Large intestine (tissue), 3 donors: ENCODE measurements at regions not wholly inside any gene's neighbourhood (a gene's known extent, or its start where the extent isn't known, plus 50 kb on each side); places are given as distances from the start of the nearest gene placed in this dataset.

ENCODE experiments used
- DNase-seq, 2 donors: peaks; one replicate each; pipeline versions ENCODE4 v3.0.0 to v3.0.0-alpha.2; 2013
- H3K27ac ChIP-seq: one replicate; pipeline ENCODE4 v1.5.1; 2013; ENCODE audit warnings: low read length
- H3K27me3 ChIP-seq: 2 replicates; pipeline ENCODE4 v1.6.1; 2013; ENCODE audit warnings: low read length; ENCODE audit not compliant: control insufficient read depth, insufficient read depth
- H3K36me3 ChIP-seq: 2 replicates; pipeline ENCODE4 v1.6.1; 2013; ENCODE audit warnings: low read length; ENCODE audit not compliant: control insufficient read depth, insufficient read depth
- H3K4me1 ChIP-seq: one replicate; pipeline ENCODE4 v1.6.1; 2013; ENCODE audit warnings: low read length; ENCODE audit not compliant: control insufficient read depth, insufficient read depth
- H3K4me3 ChIP-seq: one replicate; pipeline ENCODE4 v1.5.1; 2013; ENCODE audit warnings: low read length
- H3K9me3 ChIP-seq: one replicate; pipeline ENCODE4 v1.6.1; 2013; ENCODE audit warnings: mild to moderate bottlenecking, low read depth, low read length, moderate library complexity; ENCODE audit not compliant: control insufficient read depth
- WGBS: methylation state at CpG from one replicate; pipeline ENCODE4 v1.1.5; 2013; ENCODE audit warnings: low lambda C conversion rate; ENCODE audit not compliant: insufficient coverage; 5-methylcytosine and 5-hydroxymethylcytosine counted together

DNA sequence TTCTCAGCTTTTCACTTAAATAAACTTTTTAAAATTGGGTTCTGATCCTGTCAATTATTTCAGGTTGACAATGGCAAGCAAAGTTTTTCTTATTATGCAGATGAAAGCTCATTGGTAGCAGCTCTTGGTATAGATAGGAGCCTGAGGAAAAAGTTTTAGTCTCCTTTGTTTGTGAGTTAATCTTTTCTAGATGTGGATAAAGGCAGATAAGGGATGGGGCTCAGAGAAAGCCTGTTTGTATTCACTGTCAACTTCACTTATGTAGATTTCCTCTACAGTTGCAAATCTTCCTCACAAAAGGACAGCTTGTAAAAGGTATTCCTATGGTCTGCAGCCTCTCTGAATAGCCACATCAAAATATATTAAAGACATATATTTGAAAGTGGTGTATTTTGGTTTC, 224.5 kb upstream of the SPOPL start:
- H3K4me1 ChIP-seq, result peaks cover 9% of the 10 kb centered on the region
- DNase-seq, result peak in 1 of 2 donors; percentile 5
- no peaks in the 10 kb centered on the region for H3K27me3 ChIP-seq
- H3K4me3 ChIP-seq, result no peak overlapping the region
- no peaks in the 10 kb centered on the region for H3K36me3 ChIP-seq
- H3K27ac ChIP-seq, result no peak overlapping the region
- H3K9me3 ChIP-seq, result no peaks in the 10 kb centered on the region

DNA sequence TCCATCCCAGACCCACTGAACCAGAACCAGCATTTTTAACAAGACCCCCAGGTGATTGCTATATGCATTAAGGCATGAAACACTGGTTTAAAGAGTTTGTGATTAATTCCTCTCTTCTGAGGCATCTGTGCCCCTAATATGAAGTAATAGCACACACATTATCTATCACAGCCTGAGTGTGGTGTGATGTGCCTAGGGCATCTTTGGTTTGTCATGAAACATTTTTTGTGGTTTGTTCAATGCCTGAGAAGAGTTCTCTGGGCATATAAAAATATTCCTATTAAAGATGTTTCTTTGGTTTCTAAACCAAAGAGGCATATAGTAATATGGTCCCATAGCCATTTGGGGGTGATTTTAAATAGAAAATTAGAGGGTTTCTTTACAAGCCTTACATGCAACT, 221.7 kb upstream of the SPOPL start:
- no peak overlapping the region for H3K27ac ChIP-seq
- no peaks in the 10 kb centered on the region for H3K36me3 ChIP-seq
- H3K9me3 ChIP-seq, result no peaks in the 10 kb centered on the region
- no peak overlapping the region for H3K4me3 ChIP-seq
- no peak for DNase-seq
- peaks cover 9% of the 10 kb centered on the region for H3K4me1 ChIP-seq
- no peaks in the 10 kb centered on the region for H3K27me3 ChIP-seq

DNA sequence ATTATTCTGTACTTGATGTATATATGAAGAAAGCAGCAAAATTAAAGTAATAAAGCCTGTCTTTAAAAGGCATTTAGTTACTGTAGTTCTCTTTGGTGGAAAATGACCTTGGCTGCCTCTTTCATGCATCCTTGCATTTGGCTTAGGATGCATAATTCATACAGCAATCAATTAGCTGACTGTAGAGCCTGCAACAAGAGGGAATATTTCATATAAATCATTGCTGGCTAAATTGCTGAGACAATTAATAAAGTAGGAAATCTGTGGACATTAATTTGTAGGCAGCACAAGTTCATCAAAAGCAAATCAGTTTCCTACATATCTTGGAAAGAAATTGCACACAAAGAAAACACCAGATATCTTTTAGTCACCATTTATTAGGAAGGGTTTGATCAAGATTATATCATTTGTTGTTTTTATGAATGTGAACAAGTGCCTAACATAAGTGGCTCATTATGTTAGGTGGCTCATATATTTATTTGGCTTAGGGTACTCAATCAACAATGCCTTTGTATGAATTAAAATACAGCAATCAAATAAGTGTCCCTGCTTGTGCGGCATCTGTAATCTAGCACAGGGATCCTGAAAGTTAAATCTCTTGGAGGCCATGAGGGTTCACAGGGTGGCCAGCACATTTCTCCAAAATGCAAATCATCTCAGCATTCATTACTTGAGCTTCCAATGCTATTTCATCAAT, 220.4 kb upstream of the SPOPL start:
- no peaks in the 10 kb centered on the region for H3K9me3 ChIP-seq
- DNase-seq, result no peak
- WGBS, result no CpG with 5 or more reads among the region's 1 CpG
- H3K27me3 ChIP-seq, result no peaks in the 10 kb centered on the region
- peaks cover 9% of the 10 kb centered on the region for H3K4me1 ChIP-seq
- H3K36me3 ChIP-seq, result no peaks in the 10 kb centered on the region
- no peak overlapping the region for H3K4me3 ChIP-seq
- H3K27ac ChIP-seq, result no peak overlapping the region

- no peak for DNase-seq
- no peaks in the 10 kb centered on the region for H3K27me3 ChIP-seq
- H3K4me1 ChIP-seq, result peaks cover 4% of the 10 kb centered on the region
- H3K27ac ChIP-seq, result no peak overlapping the region
- H3K36me3 ChIP-seq, result no peaks in the 10 kb centered on the region
- no peak overlapping the region for H3K4me3 ChIP-seq
- no peaks in the 10 kb centered on the region for H3K9me3 ChIP-seq
- WGBS, result 69% methylated on average over 3 of the region's 5 CpGs
Measured at GRCh38 chr2:138282014-138282672, 219.4 kb upstream of the SPOPL start.

DNA sequence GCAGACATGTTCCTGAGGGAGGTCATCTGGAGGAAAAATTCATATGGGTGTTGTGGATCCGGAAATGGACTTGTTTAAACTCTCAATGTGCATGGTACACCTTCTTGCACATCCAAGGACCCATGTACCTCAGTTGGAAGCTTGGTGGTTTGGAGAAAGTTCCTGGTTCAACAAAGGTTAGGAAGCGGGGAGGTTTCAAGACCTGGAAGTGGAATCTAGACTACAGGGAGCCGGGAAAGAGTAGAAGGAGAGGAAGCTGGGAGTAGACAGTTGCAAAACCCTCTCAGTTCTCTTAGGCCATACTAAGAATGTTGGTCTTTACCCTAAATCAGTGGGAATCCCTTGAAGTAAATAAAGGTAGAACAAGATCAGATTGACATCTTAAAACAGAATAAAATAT, 209.8 kb upstream of the SPOPL start:
- Histone ChIP-seq H3K4me1 (no peaks in the 10 kb centered on the region), H3K27me3 (no peaks in the 10 kb centered on the region), H3K36me3 (no peaks in the 10 kb centered on the region), H3K9me3 (no peaks in the 10 kb centered on the region), H3K4me3 (no peak overlapping the region), H3K27ac (no peak overlapping the region)
- no peak for DNase-seq
- 100% methylated on average over 2 of the region's 3 CpGs for WGBS

DNA sequence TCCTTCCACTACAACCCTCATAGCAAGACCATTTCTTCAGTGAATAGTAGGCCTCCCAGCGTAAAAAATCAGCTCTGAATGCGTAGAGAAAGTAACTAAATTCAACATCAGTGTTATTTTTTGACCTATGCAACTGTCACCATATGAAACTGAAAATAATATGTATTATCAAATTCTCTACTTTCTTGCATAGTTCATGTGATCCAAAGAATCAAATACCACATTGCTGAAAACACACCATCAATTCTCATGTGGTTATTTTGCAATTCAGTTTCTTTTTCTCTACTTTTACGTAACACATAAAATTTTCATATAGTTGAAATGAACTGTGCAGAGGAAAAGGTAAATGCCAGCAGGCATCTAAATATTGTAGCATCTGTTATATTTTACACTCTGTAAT, 208.5 kb upstream of the SPOPL start:
- WGBS, result 83% methylated on average over 1 of the region's 3 CpGs
- Histone ChIP-seq H3K27me3 (no peaks in the 10 kb centered on the region), H3K4me1 (no peaks in the 10 kb centered on the region), H3K9me3 (no peaks in the 10 kb centered on the region), H3K36me3 (no peaks in the 10 kb centered on the region), H3K27ac (no peak overlapping the region), H3K4me3 (no peak overlapping the region)
- DNase-seq, result no peak

- no peak for DNase-seq
- Histone ChIP-seq H3K36me3 (no peaks in the 10 kb centered on the region), H3K9me3 (no peaks in the 10 kb centered on the region), H3K4me3 (no peak overlapping the region), H3K27me3 (no peaks in the 10 kb centered on the region), H3K4me1 (no peaks in the 10 kb centered on the region), H3K27ac (no peak overlapping the region)
Measured at GRCh38 chr2:138293549-138293948, 208.0 kb upstream of the SPOPL start.

GRCh38 chr2:138294451-138294850, 207.1 kb upstream of the SPOPL start:
- DNase-seq, result no peak
- no peak overlapping the region for H3K4me3 ChIP-seq
- H3K36me3 ChIP-seq, result no peaks in the 10 kb centered on the region
- no peaks in the 10 kb centered on the region for H3K9me3 ChIP-seq
- no peaks in the 10 kb centered on the region for H3K4me1 ChIP-seq
- H3K27me3 ChIP-seq, result no peaks in the 10 kb centered on the region
- 100% methylated on average over 1 of the region's 4 CpGs for WGBS
- no peak overlapping the region for H3K27ac ChIP-seq

- Histone ChIP-seq H3K27ac (no peak overlapping the region), H3K9me3 (no peaks in the 10 kb centered on the region), H3K4me1 (no peaks in the 10 kb centered on the region), H3K4me3 (no peak overlapping the region), H3K36me3 (no peaks in the 10 kb centered on the region), H3K27me3 (no peaks in the 10 kb centered on the region)
- DNase-seq, result no peak
Measured at GRCh38 chr2:138296365-138296764, 205.2 kb upstream of the SPOPL start.

DNA sequence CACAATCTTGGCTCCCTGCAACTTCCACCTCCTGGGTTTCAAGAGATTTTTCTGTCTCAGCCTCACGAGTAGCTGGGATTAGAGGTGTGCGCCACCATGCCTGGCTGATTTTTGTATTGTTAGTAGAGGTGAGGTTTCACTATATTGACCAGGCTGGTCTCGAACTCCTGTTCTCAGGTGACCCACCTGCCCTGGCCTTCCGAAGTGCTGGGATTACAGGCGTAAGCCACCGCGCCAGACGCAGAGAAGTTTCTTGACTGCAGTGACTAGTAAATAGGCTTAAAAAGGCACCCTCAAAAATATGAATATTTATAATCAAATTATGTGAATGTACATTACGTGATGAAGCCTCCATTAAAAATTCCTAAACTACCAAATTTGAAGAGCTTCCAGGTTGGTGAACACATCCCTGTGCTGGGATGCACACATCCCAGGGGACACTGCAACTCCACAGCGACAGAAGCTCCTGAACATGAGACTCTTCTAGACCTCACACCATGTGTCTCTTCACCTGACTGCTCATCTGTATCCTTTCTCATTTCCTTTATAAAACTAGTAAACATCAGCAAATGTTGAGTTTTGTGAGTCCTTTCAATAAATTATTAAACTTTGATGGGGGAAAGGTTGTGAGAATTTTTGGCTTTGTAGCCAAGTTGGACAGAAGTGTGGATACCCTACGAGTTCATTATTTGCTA, 203.3 kb upstream of the SPOPL start:
- WGBS, result 100% methylated on average over 1 of the region's 11 CpGs
- Histone ChIP-seq H3K36me3 (no peaks in the 10 kb centered on the region), H3K4me1 (no peaks in the 10 kb centered on the region), H3K4me3 (no peak overlapping the region), H3K27me3 (no peaks in the 10 kb centered on the region), H3K27ac (no peak overlapping the region), H3K9me3 (no peaks in the 10 kb centered on the region)
- DNase-seq, result no peak

DNA sequence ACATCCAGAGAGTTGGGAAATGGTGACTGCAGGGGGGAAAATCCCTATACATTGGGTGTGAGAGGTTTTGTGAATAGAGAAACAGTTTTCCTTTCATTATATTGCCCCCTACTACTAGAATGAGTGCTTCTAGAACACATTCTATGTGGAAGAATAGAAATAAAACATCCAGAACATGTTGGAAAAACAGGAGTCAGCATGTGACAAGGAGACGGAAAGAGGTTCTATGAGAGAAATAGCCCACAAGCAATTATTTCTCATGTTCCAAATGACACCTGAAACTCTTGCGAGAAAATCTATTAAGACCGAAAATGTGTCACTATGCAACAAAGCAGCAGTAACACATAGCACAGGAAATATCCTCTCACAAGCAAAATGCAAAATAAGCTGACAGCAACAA, 202.7 kb upstream of the SPOPL start:
- Histone ChIP-seq H3K4me1 (no peaks in the 10 kb centered on the region), H3K27me3 (no peaks in the 10 kb centered on the region), H3K9me3 (no peaks in the 10 kb centered on the region), H3K4me3 (no peak overlapping the region), H3K27ac (no peak overlapping the region), H3K36me3 (no peaks in the 10 kb centered on the region)
- DNase-seq, result no peak
- 100% methylated on average over 1 of the region's 3 CpGs for WGBS
